GM06990 (cell line): ENCODE measurements at regions not wholly inside any gene's neighbourhood (a gene's known extent, or its start where the extent isn't known, plus 50 kb on each side); places are given as distances from the start of the nearest gene placed in this dataset.

ENCODE experiments used
- DNase-seq: peaks from one replicate; pipeline ENCODE4 v3.0.0-alpha.2; 2011; ENCODE audit not compliant: insufficient read length; ENCODE audit errors: extremely low read depth
- H3K27me3 ChIP-seq: replicated peaks from 2 replicates; pipeline ENCODE4 v1.6.0; 2011; ENCODE audit warnings: low read length; ENCODE audit not compliant: control insufficient read depth, insufficient read depth
- H3K36me3 ChIP-seq: 2 replicates; pipeline ENCODE4 v1.5.1; 2011; ENCODE audit warnings: low read length; ENCODE audit not compliant: control insufficient read depth, insufficient read depth
- H3K4me3 ChIP-seq: replicated peaks from 2 replicates; pipeline ENCODE4 v1.5.1; 2011; ENCODE audit warnings: low read depth, mild to moderate bottlenecking, control low read depth, low read length
- CTCF ChIP-seq: IDR thresholded peaks from 2 replicates; pipeline ENCODE4 v1.5.1; 2011; ENCODE audit warnings: low read length, control low read depth, mild to moderate bottlenecking, inconsistent platforms; ENCODE audit not compliant: insufficient read depth, poor library complexity, severe bottlenecking

GRCh38 chr5:138702166-138703077 is 50.8 kb upstream of the CTNNA1 start:
- H3K36me3 ChIP-seq = no peaks in the 10 kb centered on the region
- no peak for DNase-seq
- peaks cover 3% of the 10 kb centered on the region; the same call in 1 of the 2 replicates for H3K27me3 ChIP-seq
- H3K4me3 ChIP-seq = no peak overlapping the region
- no peak for TF ChIP-seq CTCF

- no peak for DNase-seq
- no peak for TF ChIP-seq CTCF
- Histone ChIP-seq H3K4me3 (no peak overlapping the region), H3K27me3 (peaks cover 3% of the 10 kb centered on the region; the same call in 1 of the 2 replicates), H3K36me3 (no peaks in the 10 kb centered on the region)
These were observed 51.5 kb upstream of the CTNNA1 start for GRCh38 chr5:138701678-138702077.

GRCh38 chr5:138700581-138701362 is 52.5 kb upstream of the CTNNA1 start:
- no peak overlapping the region for H3K4me3 ChIP-seq
- no peak for TF ChIP-seq CTCF
- no peak for DNase-seq
- no peaks in the 10 kb centered on the region for H3K36me3 ChIP-seq
- peaks cover 3% of the 10 kb centered on the region; the same call in 1 of the 2 replicates for H3K27me3 ChIP-seq

- no peak for DNase-seq
- H3K27me3 ChIP-seq = 0 out of 2 replicates have a peak, but pooled peaks cover 1% of the 10 kb centered on the region
- H3K4me3 ChIP-seq = no peak overlapping the region
- TF ChIP-seq CTCF = no peak
- H3K36me3 ChIP-seq = no peaks in the 10 kb centered on the region
These were observed 53.7 kb upstream of the CTNNA1 start for GRCh38 chr5:138699482-138699881.

- no peaks in the 10 kb centered on the region for H3K36me3 ChIP-seq
- TF ChIP-seq CTCF = no peak
- 0 out of 2 replicates have a peak, but pooled peaks cover 1% of the 10 kb centered on the region for H3K27me3 ChIP-seq
- no peak overlapping the region for H3K4me3 ChIP-seq
- DNase-seq = no peak
These were observed 54.5 kb upstream of the CTNNA1 start for GRCh38 chr5:138698713-138699112.
